ENCODE measurements at regions not wholly inside any gene's neighbourhood (a gene's known extent, or its start where the extent isn't known, plus 50 kb on each side); places are given as distances from the start of the nearest gene placed in this dataset.

DNA sequence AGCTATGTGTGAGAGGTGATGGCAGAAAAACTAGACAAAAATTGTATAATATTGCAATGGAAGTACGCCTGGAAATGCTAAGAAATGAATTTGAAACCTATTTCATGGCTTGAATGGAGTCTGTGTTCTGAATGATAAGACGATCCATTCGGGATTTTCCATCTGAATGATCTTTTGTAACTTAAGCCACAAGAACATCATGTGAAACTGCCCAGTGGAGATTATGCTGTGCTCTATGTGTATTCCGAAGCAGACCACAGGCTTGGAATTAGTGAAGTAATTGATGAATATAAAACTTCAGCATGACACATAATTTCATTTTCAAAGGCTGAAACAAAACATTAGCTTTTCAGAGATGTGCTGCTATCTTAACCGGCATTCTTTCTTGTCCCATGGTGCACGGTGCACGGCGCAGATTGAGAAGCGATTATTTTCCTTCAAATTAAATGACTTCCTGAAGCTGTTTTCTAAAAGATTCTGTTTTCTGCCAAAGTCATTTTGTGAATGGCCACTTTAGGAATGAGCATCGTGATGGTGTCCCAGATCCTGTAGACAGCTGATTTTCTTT lies 652.9 kb downstream of the PLA2G4A start:
- H3K27ac ChIP-seq: no peak overlapping the region
- DNase-seq (ENCODE audit: low read depth, low spot score): no peak

DNA sequence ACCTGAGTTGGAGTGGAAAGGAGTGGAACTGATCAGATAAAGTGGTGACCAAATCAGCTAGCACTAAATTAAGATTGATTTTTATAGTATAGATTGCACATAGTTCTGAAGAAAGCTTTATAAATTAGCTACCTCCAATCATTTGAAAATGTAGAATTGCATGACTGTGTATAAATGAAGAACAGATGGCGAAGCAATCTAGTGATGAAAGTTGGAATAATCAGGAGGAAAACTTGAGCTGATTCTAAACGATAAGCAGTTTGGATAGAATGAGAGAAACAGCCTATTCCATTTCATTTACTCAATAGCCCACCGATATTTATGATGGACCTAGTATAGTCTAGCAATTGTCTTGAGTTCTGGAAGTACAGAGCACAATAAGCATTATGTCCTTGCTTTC lies 661.5 kb downstream of the PLA2G4A start:
- H3K27ac ChIP-seq: no peak overlapping the region
- no peak for DNase-seq (ENCODE audit: low read depth, low spot score)

DNA sequence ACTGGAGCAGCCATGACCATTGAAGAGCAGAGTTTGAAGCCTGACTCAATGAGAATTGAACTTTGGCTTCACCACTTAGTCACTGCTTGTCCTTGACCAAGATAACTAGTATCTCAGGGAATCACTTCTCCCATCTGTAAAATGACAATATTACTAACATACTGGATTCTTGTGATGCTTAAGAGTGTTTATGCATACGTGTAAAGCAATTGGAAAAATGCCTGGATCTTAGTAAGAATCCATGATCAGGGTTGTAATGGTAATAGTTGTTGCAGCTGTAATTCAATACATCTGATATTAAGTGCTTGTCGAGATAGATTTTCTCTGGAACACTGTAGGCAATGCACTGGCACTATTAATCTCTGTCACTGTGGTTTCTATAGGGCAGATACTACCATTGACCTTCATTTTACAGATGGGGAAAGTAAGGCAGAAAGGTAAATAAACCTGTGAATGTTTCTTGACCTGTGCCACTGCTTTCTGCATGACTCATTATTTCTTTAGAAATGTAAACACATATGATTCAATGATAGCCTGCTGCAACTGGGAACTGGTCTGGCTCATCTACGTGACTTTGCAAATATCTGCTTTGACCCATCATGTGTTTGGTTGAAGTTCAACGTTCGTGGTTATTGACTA lies 662.5 kb downstream of the PLA2G4A start:
- H3K27ac ChIP-seq: peak overlapping the region; percentile 41
- peak; percentile 71 for DNase-seq (ENCODE audit: low read depth, low spot score)

DNA sequence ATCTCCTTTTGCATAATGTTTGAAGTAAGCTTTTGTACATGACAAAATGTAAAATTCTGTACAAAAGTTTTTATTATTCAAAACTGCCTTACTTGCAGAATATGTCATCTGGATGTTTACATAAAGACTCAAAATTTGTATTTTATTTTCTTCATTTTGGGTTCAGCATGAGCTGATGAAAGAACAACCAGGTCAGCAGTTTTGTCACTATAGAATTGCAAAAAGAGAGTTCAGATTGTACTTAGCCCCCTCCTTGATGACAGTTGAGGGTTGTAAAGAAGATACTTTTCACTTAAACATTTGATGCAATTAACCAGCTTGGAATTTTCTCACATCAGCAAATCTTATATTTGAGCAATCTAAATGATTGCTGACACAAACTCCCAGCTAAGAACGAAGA lies 669.3 kb downstream of the PLA2G4A start:
- no peak for DNase-seq (ENCODE audit: low read depth, low spot score)
- no peak overlapping the region for H3K27ac ChIP-seq

GRCh38 chr1:187504779-187505178 lies 676.0 kb downstream of the PLA2G4A start:
- DNase-seq (ENCODE audit: low read depth, low spot score): no peak
- H3K27ac ChIP-seq: no peak overlapping the region

- no peak overlapping the region for H3K27ac ChIP-seq
- DNase-seq (ENCODE audit: low read depth, low spot score): no peak
Measured at GRCh38 chr1:187509091-187509490, 680.3 kb downstream of the PLA2G4A start.

- H3K27ac ChIP-seq: no peak overlapping the region
- DNase-seq (ENCODE audit: low read depth, low spot score): no peak
Measured at GRCh38 chr1:187513190-187513589, 684.4 kb downstream of the PLA2G4A start.

DNA sequence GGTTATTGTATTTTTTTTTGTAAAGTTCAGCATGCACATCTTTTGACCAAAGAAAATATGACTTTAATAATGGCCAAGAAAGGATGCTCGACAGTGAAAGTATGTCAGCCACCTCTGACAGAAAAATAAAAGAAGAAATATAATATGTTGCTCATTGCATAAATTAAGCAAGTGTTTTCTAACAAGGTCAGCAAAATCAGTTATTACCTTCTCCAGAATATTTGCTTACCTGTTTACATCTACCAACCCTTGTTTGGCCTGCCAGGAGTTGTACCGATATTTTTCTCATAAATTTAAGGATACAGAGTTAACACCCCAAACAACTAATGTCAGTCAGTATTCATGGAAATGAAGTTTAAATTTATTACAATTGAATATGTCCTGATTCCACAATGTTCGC lies 685.4 kb downstream of the PLA2G4A start:
- H3K27ac ChIP-seq: no peak overlapping the region
- DNase-seq (ENCODE audit: low read depth, low spot score): no peak

GRCh38 chr1:187516874-187517273 lies 688.1 kb downstream of the PLA2G4A start:
- DNase-seq (ENCODE audit: low read depth, low spot score): peak; percentile 22
- H3K27ac ChIP-seq: no peak overlapping the region

- H3K27ac ChIP-seq: no peak overlapping the region
- DNase-seq (ENCODE audit: low read depth, low spot score): no peak
Measured at GRCh38 chr1:187517546-187517945, 688.8 kb downstream of the PLA2G4A start.

GRCh38 chr1:187527346-187527745 lies 698.6 kb downstream of the PLA2G4A start:
- H3K27ac ChIP-seq: no peak overlapping the region
- no peak for DNase-seq (ENCODE audit: low read depth, low spot score)

DNA sequence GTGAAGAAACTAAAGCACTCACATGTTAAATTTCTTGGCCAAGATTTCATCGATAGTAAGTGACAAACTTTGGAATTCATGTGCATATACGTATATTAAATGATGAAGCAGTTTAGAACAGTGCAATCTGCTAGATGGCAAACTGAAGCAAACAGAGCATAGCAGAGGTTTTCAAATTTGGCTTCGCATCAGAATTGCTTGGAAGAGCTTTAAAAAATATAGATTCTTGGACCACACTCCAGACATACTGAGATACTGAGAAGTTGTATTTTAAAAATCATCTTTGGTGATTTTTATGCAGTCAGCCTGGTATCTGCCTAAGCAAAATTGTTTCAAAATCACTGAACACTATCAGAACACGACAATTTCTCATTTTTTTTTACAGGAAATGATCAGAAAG lies 709.2 kb downstream of the PLA2G4A start:
- DNase-seq (ENCODE audit: low read depth, low spot score): no peak
- no peak overlapping the region for H3K27ac ChIP-seq

GRCh38 chr1:187549540-187549939 lies 720.8 kb downstream of the PLA2G4A start:
- no peak for DNase-seq (ENCODE audit: low read depth, low spot score)
- H3K27ac ChIP-seq: no peak overlapping the region

DNA sequence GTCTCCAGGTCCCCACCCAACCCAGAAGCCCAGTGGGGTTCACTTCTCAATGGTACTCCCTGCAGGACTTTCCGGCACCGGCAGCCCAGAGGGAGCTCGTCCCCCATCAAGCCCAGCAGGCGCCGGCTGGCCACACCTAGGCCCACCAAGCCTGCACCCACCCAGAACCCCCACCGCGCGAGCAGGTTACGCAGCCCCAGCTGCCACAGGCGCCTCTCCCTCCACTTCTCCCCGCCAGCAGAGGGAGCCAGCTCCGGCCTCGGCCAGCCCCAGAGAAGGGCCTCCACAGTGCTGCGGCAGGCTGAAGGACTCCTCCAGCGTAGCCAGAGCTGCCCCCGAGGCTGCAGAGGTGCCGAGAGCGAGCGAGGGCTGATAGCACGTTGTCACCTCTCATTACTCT lies 722.3 kb downstream of the PLA2G4A start:
- no peak for DNase-seq (ENCODE audit: low read depth, low spot score)
- H3K27ac ChIP-seq: no peak overlapping the region

- no peak for DNase-seq (ENCODE audit: low read depth, low spot score)
- no peak overlapping the region for H3K27ac ChIP-seq
Measured at GRCh38 chr1:187563191-187563590, 734.4 kb downstream of the PLA2G4A start.

DNA sequence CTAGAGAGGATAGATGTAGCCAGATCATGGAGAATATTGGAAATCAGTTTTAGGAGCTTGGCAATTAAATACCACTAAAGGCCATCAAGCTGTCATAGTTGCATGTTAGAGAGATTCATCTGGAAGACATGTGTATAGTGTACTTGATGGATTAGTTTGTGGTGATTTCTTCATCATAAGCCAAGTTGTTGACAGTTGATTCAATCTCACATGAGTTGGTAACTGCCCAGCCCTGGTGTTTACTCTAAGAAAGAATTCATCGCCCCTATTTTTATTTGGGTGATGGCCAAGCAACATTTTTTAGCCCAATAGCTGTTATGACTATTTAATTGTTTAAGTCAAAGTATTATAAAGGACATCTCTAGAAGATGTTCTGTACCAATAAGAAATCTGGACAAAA lies 737.6 kb downstream of the PLA2G4A start:
- peak; percentile 37 for DNase-seq (ENCODE audit: low read depth, low spot score)
- no peak overlapping the region for H3K27ac ChIP-seq

DNA sequence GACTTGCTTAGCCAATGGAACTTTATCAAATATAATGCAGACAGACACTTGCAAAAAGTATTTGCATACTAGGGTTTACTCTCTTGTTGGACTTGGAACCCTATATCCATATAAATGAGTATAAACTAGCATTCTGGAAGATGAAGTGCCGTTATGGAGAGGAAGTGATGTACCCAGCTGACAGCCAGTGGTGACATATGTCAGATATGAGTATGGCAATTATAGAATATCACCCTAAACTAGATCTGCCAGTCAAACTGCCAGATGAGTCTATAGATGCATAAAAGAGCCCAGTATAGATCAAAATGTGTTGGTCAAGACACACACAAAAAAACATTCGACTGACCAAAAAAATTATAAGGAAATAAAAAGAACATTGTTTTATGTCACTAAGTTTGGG lies 739.3 kb downstream of the PLA2G4A start:
- DNase-seq (ENCODE audit: low read depth, low spot score): no peak

GRCh38 chr1:187570166-187570565 lies 741.4 kb downstream of the PLA2G4A start:
- DNase-seq (ENCODE audit: low read depth, low spot score): no peak
- H3K27ac ChIP-seq: no peak overlapping the region

More for the DNA sequence above, 739.3 kb downstream of the PLA2G4A start:
- H3K27ac ChIP-seq: no peak overlapping the region

DNA sequence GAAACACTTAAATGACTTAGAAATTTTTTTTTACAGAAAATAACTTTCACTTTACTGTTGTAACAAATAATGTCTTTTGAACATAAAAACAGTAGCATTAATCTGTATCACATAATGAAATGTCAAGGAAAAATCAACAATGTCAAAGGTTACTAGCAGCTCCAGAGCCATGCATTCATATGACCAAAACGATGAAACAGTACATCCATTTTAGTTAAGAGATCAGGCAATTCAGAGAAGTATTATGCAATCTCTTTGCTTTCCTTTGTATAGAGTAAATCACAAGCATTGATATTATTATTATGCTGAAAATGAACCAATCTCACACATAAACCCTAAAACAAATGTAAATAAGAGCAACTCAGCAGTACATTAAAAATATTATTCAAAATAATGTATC lies 748.9 kb downstream of the PLA2G4A start:
- no peak overlapping the region for H3K27ac ChIP-seq
- no peak for DNase-seq (ENCODE audit: low read depth, low spot score)

DNA sequence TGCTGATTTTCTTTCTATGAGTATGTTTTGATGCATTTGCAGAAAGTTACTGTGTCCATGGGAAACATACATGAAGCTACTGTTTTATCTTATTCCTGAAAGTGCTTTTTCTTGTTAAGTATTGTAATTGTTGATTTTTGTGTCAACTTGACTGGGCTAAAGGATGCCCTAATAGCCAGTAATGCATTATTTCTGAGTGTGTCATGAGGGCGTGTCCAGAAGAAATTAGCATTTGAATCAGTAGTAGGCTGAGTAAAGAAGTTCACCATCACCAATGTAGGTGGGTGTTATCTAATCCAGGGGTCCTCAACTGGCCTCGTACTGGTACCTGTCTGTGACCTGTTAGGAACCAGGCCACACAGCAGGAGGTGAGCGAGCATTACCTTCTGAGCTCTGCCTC lies 760.2 kb downstream of the PLA2G4A start:
- DNase-seq (ENCODE audit: low read depth, low spot score): no peak
- no peak overlapping the region for H3K27ac ChIP-seq

GRCh38 chr1:187605736-187606135 lies 777.0 kb downstream of the PLA2G4A start:
- H3K27ac ChIP-seq: no peak overlapping the region
- no peak for DNase-seq (ENCODE audit: low read depth, low spot score)
